ENCODE measurements at regions not wholly inside any gene's neighbourhood (a gene's known extent, or its start where the extent isn't known, plus 50 kb on each side); places are given as distances from the start of the nearest gene placed in this dataset.

DNA sequence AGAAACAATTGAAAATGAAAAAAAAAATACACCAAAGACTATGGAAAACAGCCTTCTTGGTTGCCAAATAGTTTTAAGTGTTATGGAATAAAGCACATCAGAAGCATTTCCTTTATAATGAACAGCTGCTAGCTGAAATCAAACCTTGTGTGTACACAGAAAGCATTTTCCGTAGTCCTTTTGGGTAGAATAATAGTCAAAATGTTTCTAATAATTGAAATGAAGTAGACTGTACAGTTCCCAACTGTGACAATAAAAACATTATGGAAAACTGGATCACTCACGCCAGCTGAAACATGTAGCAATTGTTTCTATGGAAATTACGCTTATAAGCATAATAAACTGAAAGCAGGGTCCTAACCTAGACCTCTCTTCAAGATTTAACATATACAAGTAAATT, 856.3 kb upstream of the B3GALT2 start:
- no peak overlapping the region for H3K4me3 ChIP-seq
- ChIA-PET POLR2A (no interaction called here), CTCF (ENCODE audit: low intra/inter-chr PET ratio) (no interaction called here)
- H3K79me2 ChIP-seq (ENCODE audit: control insufficient read depth, insufficient read depth, low read length), result no peaks in the 10 kb centered on the region
- no peak overlapping the region for H3K9ac ChIP-seq (ENCODE audit: insufficient read depth in 1 of 2, low read depth in 2 of 2, low read length in 2 of 2)
- intact Hi-C loops (cut with micrococcal nuclease), result no loop called here
- no peak overlapping the region for H3K4me2 ChIP-seq (ENCODE audit: insufficient read depth, low read length)
- ATAC-seq (no peak), FAIRE-seq (no peak), DNase-seq (ENCODE audit: extremely low read depth in 1 of 4, low spot score in 3 of 4) (no peak)
- H3K27me3 ChIP-seq (ENCODE audit: control insufficient read depth in 2 of 2, insufficient read depth in 2 of 2, low read length in 2 of 2), result no peaks in the 10 kb centered on the region
- no peaks in the 10 kb centered on the region for H3K9me1 ChIP-seq (ENCODE audit: control insufficient read depth, insufficient read depth, low read length)
- no peaks in the 10 kb centered on the region for H4K20me1 ChIP-seq (replicated peaks; ENCODE audit: control insufficient read depth, insufficient read depth, low read length)
- no peak overlapping the region for H3K27ac ChIP-seq (ENCODE audit: extremely low read depth, low read depth, low read length)
- H2AFZ ChIP-seq (ENCODE audit: low read depth, low read length), result no peak overlapping the region
- no peaks in the 10 kb centered on the region for H3K4me1 ChIP-seq (replicated peaks in 1 of 2; ENCODE audit: control insufficient read depth in 2 of 2, insufficient read depth in 2 of 2, low read length in 2 of 2)
- WGBS (ENCODE audit: insufficient coverage, low coverage, missing lambda C conversion rate), result 0% methylated on average over 3 of the region's 3 CpGs
- no peaks in the 10 kb centered on the region for H3K36me3 ChIP-seq (ENCODE audit: control insufficient read depth, insufficient read depth, low read length)
- in situ Hi-C loops (cut with MboI), result no loop called here
- H3K9me3 ChIP-seq (replicated peaks; ENCODE audit: control insufficient read depth, insufficient read depth, low read depth, low read length), result no peaks in the 10 kb centered on the region; the same call in none of the 2 replicates
- BruUV-seq (replicated peaks), result no TSS peak
- TF ChIP-seq CBX1 (IDR thresholded peaks at IDR 0.05; ENCODE audit: low read depth) (no peak), SETDB1 (IDR thresholded peaks at IDR 0.05; ENCODE audit: low read length) (no peak), TCF7L2 (IDR thresholded peaks at IDR 0.05; ENCODE audit: low read depth, low read length) (no peak)

DNA sequence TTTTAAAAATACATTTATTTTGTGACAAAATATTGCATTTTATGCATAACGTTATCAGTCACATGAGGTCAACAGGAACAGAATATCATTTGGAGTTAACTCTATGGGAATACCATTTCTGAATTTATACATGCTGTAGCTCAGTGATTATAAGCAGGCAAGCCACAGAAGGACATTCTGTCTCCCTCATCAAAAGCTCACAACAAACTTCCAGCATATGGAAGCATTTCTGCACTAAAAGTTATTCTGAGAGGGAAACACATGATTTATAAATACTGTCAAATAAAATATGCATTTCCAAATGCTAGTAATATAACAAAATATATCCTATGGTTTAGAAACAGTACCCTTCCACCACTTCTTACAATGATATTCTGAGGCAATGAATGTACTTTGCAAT, 854.1 kb upstream of the B3GALT2 start:
- H4K20me1 ChIP-seq (replicated peaks; ENCODE audit: control insufficient read depth, insufficient read depth, low read length), result no peaks in the 10 kb centered on the region
- in situ Hi-C loops (cut with MboI), result no loop called here
- ChIA-PET POLR2A (no interaction called here), CTCF (ENCODE audit: low intra/inter-chr PET ratio) (interaction anchor here (0.6 kb wide), 1 partner anchor 1528 kb away, joined by 4 read pairs; no protein-coding TSS in a partner anchor)
- no peak overlapping the region for H3K4me3 ChIP-seq
- FAIRE-seq (no peak), ATAC-seq (no peak), DNase-seq (ENCODE audit: extremely low read depth in 1 of 4, low spot score in 3 of 4) (no peak)
- no peaks in the 10 kb centered on the region for H3K79me2 ChIP-seq (ENCODE audit: control insufficient read depth, insufficient read depth, low read length)
- no peaks in the 10 kb centered on the region for H3K9me1 ChIP-seq (ENCODE audit: control insufficient read depth, insufficient read depth, low read length)
- H3K4me2 ChIP-seq (ENCODE audit: insufficient read depth, low read length), result no peak overlapping the region
- H3K27me3 ChIP-seq (ENCODE audit: control insufficient read depth in 2 of 2, insufficient read depth in 2 of 2, low read length in 2 of 2), result no peaks in the 10 kb centered on the region
- H3K36me3 ChIP-seq (ENCODE audit: control insufficient read depth, insufficient read depth, low read length), result no peaks in the 10 kb centered on the region
- no TSS peak for BruUV-seq (replicated peaks)
- WGBS (ENCODE audit: insufficient coverage, low coverage, missing lambda C conversion rate), result 0% methylated on average over 1 of the region's 1 CpG
- H3K27ac ChIP-seq (ENCODE audit: extremely low read depth, low read depth, low read length), result no peak overlapping the region
- no peak overlapping the region for H2AFZ ChIP-seq (ENCODE audit: low read depth, low read length)
- H3K4me1 ChIP-seq (replicated peaks in 1 of 2; ENCODE audit: control insufficient read depth in 2 of 2, insufficient read depth in 2 of 2, low read length in 2 of 2), result no peaks in the 10 kb centered on the region
- no peak overlapping the region for H3K9ac ChIP-seq (ENCODE audit: insufficient read depth in 1 of 2, low read depth in 2 of 2, low read length in 2 of 2)
- intact Hi-C loops (cut with micrococcal nuclease), result no loop called here
- H3K9me3 ChIP-seq (replicated peaks; ENCODE audit: control insufficient read depth, insufficient read depth, low read depth, low read length), result no peaks in the 10 kb centered on the region; the same call in none of the 2 replicates
- TF ChIP-seq SMAD1 (IDR thresholded peaks at IDR 0.05; ENCODE audit: low read depth, low read length, partially characterized antibody), result no peak
- no peak for TF ChIP-seq ZNF561 (CRISPR knock-in tag; conservative IDR thresholded peaks at IDR 0.05)
- TF ChIP-seq, protein P1, sequence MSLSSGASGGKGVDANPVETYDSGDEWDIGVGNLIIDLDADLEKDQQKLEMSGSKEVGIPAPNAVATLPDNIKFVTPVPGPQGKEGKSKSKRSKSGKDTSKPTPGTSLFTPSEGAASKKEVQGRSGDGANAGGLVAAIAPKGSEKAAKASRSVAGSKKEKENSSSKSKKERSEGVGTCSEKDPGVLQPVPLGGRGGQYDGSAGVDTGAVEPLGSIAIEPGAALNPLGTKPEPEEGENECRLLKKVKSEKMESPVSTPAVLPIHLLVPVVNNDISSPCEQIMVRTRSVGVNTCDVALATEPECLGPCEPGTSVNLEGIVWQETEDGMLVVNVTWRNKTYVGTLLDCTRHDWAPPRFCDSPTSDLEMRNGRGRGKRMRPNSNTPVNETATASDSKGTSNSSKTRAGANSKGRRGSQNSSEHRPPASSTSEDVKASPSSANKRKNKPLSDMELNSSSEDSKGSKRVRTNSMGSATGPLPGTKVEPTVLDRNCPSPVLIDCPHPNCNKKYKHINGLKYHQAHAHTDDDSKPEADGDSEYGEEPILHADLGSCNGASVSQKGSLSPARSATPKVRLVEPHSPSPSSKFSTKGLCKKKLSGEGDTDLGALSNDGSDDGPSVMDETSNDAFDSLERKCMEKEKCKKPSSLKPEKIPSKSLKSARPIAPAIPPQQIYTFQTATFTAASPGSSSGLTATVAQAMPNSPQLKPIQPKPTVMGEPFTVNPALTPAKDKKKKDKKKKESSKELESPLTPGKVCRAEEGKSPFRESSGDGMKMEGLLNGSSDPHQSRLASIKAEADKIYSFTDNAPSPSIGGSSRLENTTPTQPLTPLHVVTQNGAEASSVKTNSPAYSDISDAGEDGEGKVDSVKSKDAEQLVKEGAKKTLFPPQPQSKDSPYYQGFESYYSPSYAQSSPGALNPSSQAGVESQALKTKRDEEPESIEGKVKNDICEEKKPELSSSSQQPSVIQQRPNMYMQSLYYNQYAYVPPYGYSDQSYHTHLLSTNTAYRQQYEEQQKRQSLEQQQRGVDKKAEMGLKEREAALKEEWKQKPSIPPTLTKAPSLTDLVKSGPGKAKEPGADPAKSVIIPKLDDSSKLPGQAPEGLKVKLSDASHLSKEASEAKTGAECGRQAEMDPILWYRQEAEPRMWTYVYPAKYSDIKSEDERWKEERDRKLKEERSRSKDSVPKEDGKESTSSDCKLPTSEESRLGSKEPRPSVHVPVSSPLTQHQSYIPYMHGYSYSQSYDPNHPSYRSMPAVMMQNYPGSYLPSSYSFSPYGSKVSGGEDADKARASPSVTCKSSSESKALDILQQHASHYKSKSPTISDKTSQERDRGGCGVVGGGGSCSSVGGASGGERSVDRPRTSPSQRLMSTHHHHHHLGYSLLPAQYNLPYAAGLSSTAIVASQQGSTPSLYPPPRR (CRISPR knock-in tag; IDR thresholded peaks at IDR 0.05; ENCODE audit: borderline replicate concordance), result no peak
- no peak for TF ChIP-seq STAT5B (CRISPR knock-in tag; IDR thresholded peaks at IDR 0.05)
- TF ChIP-seq TCF7L2 (IDR thresholded peaks at IDR 0.05; ENCODE audit: low read depth, low read length), result no peak
- no peak for TF ChIP-seq MYC (IDR thresholded peaks at IDR 0.05; ENCODE audit: low read depth, low read length)
- TF ChIP-seq MYC (CRISPR knock-in tag; IDR thresholded peaks at IDR 0.05; ENCODE audit: borderline replicate concordance, low read depth), result no peak
- no peak for TF ChIP-seq MIER1 (IDR thresholded peaks at IDR 0.05; ENCODE audit: low read depth)
- TF ChIP-seq CAMTA2 (CRISPR knock-in tag; conservative IDR thresholded peaks at IDR 0.05), result no peak
- TF ChIP-seq TRIM28 (IDR thresholded peaks at IDR 0.05), result no peak

Measured in K562 (cell line).